ENCODE measurements at regions not wholly inside any gene's neighbourhood (a gene's known extent, or its start where the extent isn't known, plus 50 kb on each side); places are given as distances from the start of the nearest gene placed in this dataset.

DNA sequence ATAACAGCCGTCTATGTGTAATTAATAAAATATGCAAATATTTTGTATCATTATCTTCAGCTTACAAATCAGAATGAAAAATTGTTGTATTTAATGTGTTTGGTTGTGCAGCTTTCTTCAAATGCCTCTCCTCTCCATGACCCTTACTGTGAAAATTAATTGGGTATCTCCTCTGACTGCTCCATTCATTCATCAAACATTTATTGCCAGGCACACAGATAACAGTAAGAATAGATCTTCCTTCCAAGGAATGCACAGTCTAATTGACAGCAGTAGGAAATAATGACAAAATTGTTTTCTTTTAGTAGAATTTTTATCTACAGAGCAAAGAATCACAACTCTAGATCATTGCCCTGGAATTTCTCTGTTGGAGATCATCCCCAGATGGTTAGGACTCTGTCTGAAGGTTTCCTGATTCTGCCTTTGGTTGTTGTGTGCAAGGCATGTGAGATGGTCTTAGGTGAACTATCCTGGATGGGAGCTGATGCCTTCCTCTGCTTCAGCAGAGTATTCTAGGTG is 395.0 kb upstream of the FAT1 start:
- TF ChIP-seq ZNF274 (IDR thresholded peaks at IDR 0.05; ENCODE audit: low read depth, low read length) (no peak), YY1 (IDR thresholded peaks at IDR 0.05; ENCODE audit: insufficient read depth, insufficient read length) (no peak)

All from NT2/D1 (cell line).